VCaP (cell line): ENCODE measurements at regions not wholly inside any gene's neighbourhood (a gene's known extent, or its start where the extent isn't known, plus 50 kb on each side); places are given as distances from the start of the nearest gene placed in this dataset.

Experiments used
- H3K27ac ChIP-seq: fragments of 450-650 bp; 2 replicates; pipeline ENCODE4 v1.5.1; 2017
- TF ChIP-seq, protein P1 (sequence below): fragments of 450-650 bp; conservative IDR thresholded peaks from 2 replicates; pipeline ENCODE4 v1.5.1; 2017; ENCODE audit warnings: mild to moderate bottlenecking, moderate library complexity

DNA sequence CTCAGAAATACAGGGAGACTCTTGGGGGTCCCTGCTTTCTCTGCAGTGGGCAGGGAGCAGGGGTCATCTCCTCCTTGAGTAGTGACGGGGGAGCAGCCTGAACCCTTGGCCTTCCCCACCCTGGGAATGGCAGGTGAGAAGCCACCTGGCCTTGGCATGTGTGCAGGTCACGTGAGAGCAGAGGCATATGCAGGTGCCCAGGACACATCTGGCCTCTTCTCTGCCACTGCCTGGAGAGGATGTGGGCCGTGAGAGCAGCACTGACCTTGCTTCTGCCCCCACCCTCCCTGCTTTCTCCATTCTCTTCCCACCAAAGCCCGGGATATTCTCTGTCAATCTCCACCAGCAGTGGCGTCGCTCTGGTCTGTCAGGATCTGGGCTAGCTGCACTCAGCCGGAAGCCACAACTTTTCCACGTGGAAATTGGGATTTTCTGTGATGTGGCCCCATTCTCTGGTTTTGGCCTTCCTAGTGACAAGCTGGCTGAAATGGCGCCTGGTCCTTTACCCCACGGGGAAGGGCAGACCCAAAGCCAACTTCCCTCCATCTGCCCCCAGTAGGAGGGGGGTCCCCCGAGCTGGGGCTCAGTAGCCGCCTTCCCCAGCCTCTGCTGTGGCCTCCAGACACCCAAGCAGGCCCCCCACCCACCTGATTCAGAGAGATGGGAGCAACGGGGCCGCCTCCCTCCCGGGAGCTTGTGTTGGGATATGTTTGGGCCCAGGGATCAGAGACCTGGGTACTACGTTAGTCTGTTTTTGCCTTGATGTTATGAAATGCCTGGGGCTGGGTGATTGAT is 70.4 kb upstream of the FCN1 start:
- no peak overlapping the region for H3K27ac ChIP-seq
- TF ChIP-seq, protein P1, sequence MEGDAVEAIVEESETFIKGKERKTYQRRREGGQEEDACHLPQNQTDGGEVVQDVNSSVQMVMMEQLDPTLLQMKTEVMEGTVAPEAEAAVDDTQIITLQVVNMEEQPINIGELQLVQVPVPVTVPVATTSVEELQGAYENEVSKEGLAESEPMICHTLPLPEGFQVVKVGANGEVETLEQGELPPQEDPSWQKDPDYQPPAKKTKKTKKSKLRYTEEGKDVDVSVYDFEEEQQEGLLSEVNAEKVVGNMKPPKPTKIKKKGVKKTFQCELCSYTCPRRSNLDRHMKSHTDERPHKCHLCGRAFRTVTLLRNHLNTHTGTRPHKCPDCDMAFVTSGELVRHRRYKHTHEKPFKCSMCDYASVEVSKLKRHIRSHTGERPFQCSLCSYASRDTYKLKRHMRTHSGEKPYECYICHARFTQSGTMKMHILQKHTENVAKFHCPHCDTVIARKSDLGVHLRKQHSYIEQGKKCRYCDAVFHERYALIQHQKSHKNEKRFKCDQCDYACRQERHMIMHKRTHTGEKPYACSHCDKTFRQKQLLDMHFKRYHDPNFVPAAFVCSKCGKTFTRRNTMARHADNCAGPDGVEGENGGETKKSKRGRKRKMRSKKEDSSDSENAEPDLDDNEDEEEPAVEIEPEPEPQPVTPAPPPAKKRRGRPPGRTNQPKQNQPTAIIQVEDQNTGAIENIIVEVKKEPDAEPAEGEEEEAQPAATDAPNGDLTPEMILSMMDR = no peak

DNA sequence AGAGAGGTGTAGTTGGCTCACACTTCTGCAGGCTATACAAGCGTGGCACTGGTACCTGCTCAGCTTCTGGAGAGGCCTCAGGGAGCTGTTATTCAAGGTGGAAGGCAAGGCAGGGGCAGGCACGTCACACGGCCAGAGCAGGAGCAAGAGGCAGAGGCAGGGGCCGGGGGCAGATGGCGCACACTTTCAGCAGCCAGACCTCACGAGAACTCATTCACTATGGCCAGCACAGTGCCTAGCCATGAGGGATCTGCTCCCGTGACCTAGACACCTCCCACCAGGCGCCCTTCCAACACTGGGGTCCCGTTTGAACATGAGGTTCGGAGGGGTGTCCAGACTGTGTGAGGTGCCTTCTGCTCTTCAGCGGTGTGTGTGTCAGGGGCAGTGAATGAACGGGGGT is 71.0 kb upstream of the FCN1 start:
- TF ChIP-seq, protein P1 = no peak
- H3K27ac ChIP-seq = no peak overlapping the region

DNA sequence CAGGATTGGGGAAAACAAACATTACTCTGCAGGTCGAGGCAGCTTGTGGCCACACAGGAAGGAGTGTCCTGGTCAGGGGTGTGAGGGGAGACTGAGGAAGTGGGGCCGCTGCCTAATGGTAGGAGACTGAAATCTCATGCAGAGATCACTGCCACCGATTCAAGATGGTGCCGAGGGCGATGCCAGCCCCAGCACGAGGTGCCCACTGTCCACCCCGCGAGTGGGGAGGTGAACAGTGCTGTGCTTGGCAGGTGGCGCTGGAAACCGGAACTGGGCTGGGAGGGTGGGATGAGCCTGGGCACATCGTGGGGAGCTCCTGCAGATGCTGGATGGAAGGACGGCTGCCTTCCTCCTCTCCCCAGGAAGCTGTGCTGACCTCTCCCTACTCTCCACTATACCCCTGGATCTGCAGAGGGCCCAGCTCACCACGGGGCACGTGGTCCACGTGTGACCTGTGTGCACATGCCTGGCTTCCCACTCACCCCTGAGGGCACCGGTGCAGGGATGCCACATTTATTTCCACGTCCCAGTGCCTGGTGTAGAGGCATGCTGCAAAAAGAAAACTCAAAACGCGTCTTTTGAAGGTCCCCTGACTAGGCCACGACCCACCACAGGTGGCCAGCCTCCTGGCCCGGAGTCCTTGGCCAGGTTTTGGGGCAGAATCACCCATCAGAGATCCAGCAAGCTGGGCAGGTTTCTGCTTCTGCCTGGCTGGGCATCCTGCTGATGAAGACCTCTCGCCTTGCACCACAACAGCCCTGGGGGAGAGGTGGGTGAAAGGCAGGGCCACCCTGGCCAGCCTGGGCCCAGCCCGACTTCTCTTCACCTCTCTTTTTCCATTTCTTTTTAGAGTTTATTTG is 71.7 kb upstream of the FCN1 start:
- TF ChIP-seq, protein P1 = no peak
- H3K27ac ChIP-seq = no peak overlapping the region

DNA sequence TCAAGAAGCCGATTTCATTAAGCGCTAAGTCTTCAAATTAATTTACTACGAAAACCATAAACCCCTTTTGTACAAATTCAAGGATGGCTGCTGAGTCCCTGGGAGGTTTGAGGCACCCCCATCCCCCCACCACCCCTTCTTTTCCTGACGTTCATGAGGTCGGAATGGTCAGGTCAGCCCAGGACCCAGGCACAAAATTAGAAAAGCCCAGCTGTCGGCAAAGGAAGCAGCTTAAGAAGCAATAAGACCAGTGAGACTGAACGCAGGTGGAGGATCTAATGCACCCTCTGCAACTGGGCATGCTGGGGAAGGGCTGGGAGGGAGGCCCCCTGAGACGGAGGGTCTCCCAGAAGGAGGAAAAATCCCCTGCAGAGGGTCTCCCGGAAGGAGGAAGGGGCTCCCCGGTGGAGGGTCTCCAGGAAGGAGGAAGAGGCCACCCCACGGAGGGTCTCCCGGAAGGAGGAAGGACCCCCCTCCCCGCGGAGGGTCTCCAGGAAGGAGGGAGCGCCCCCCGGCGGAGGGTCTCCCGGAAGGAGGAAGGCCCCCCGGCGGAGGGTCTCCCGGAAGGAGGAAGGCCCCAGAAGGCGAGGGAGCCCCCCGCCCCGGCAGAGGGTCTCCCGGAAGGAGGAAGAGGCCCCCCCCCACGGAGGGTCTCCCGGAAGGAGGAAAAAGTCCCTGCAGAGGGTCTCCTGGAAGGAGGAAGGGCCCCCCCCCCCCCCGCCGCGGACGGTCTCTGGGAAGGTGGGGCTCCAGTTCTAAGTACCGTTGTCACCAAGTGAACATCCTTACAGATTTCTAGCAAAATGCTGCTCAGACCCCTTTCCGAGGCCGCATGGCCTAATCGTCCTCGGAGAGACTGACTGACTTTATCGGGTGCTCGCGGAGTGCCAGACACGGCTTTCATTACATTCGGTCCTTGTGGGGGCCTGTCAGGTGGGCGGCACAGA is 74.4 kb upstream of the FCN1 start:
- no peak overlapping the region for H3K27ac ChIP-seq
- TF ChIP-seq, protein P1 = no peak

DNA sequence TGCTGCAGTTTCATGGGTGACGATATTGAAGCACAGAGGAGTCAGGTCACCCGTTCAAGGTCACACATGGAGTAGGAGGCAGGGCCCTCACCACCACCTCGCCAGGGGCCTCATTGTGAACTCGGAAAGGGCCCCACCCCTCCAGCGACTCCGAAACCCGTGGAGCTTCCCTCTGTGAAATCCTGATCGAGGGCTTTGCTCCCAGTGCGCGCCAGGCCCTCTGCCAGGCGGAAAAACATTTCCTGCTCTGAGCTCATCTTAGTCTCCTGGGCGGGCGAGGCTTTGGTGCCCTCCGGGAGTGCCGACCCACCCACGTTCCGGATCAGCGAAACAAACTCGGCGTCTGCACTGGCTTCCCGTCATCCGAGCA is 75.0 kb upstream of the FCN1 start:
- H3K27ac ChIP-seq = no peak overlapping the region
- TF ChIP-seq, protein P1 = no peak

DNA sequence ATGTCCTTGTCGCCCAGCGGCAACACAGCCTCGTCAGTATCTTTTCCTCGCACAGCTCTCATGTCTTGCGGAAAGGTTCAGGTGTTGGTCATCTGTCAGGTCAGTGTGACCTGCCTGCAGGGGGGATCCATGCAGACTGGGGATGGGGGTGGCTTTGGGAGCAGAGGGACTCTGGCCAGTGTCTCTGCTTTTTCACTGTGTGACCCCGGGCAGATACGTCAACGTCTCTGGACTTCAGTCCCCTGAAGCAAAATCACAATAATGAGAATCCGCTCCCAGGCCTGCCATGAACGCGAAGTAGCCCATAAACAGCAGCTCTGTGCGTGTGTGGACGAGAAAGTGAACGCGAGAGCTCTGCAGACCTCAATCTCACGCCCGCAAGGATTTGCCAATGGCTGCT is 75.7 kb upstream of the FCN1 start:
- no peak overlapping the region for H3K27ac ChIP-seq
- TF ChIP-seq, protein P1 = no peak
